H9 (cell line): ENCODE measurements at regions not wholly inside any gene's neighbourhood (a gene's known extent, or its start where the extent isn't known, plus 50 kb on each side); places are given as distances from the start of the nearest gene placed in this dataset.

Source experiments
- DNase-seq: peaks from one replicate; pipeline ENCODE4 v3.0.0-alpha.2; 2017
- H2AFZ ChIP-seq: one replicate; pipeline ENCODE4 v1.6.1; 2013; ENCODE audit warnings: mild to moderate bottlenecking, low read length, control low read depth, moderate library complexity
- H2AK5ac ChIP-seq: 2 replicates; pipeline ENCODE4 v1.6.1; 2013; ENCODE audit warnings: low read length, control low read depth, mixed read lengths; ENCODE audit not compliant: insufficient read length
- H2BK120ac ChIP-seq: one replicate; pipeline ENCODE4 v1.6.1; 2013; ENCODE audit warnings: low read depth, mild to moderate bottlenecking, low read length, control low read depth, inconsistent platforms; ENCODE audit not compliant: poor library complexity, severe bottlenecking
- H2BK12ac ChIP-seq: 2 replicates; pipeline ENCODE4 v1.6.1; 2013; ENCODE audit warnings: low read length, control low read depth, mixed read lengths, low read depth; ENCODE audit not compliant: insufficient read length
- H2BK15ac ChIP-seq: 2 replicates; pipeline ENCODE4 v1.6.1; 2013; ENCODE audit warnings: low read depth, low read length, control low read depth
- H2BK20ac ChIP-seq: one replicate; pipeline ENCODE4 v1.6.1; 2013; ENCODE audit warnings: low read depth, mild to moderate bottlenecking, low read length, control low read depth, inconsistent platforms; ENCODE audit not compliant: poor library complexity, severe bottlenecking
- H2BK5ac ChIP-seq: 2 replicates; pipeline ENCODE4 v1.6.1; 2013; ENCODE audit warnings: low read length, control low read depth, mixed read lengths; ENCODE audit not compliant: insufficient read length
- H3K14ac ChIP-seq: 2 replicates; pipeline ENCODE4 v1.6.1; 2013; ENCODE audit warnings: low read length, control low read depth; ENCODE audit not compliant: insufficient read depth
- H3K18ac ChIP-seq: 2 replicates; pipeline ENCODE4 v1.6.1; 2013; ENCODE audit warnings: low read depth, mild to moderate bottlenecking, mixed read lengths, low read length, control low read depth; ENCODE audit not compliant: insufficient read length
- H3K23ac ChIP-seq: 2 replicates; pipeline ENCODE4 v1.6.1; 2013; ENCODE audit warnings: low read length, control low read depth, mixed read lengths, low read depth; ENCODE audit not compliant: insufficient read length
- H3K23me2 ChIP-seq: 2 replicates; pipeline ENCODE4 v1.6.1; 2013; ENCODE audit warnings: low read depth, mild to moderate bottlenecking, mixed read lengths, low read length, control low read depth; ENCODE audit not compliant: insufficient read length, poor library complexity, severe bottlenecking
- H3K27ac ChIP-seq: 2 replicates; pipeline ENCODE4 v1.5.1; 2013; ENCODE audit warnings: low read length, control low read depth, mixed read lengths, low read depth; ENCODE audit not compliant: insufficient read length
- H3K27me3 ChIP-seq: 2 replicates; pipeline ENCODE4 v1.6.1; 2013; ENCODE audit warnings: low read length, control low read depth, inconsistent platforms; ENCODE audit not compliant: insufficient read depth
- H3K4ac ChIP-seq: 2 replicates; pipeline ENCODE4 v1.6.1; 2013; ENCODE audit warnings: low read depth, mild to moderate bottlenecking, control low read depth, inconsistent platforms, low read length, moderate library complexity
- H3K4me1 ChIP-seq: 2 replicates; pipeline ENCODE4 v1.6.1; 2013; ENCODE audit warnings: low read length, control low read depth, inconsistent platforms; ENCODE audit not compliant: insufficient read depth
- H3K4me2 ChIP-seq: 2 replicates; pipeline ENCODE4 v1.6.1; 2013; ENCODE audit warnings: low read length, control low read depth, mixed read lengths; ENCODE audit not compliant: insufficient read length, insufficient read depth
- H3K56ac ChIP-seq: 2 replicates; pipeline ENCODE4 v1.6.1; 2013; ENCODE audit warnings: low read depth, mild to moderate bottlenecking, mixed read lengths, low read length, control low read depth; ENCODE audit not compliant: insufficient read length
- H3K79me1 ChIP-seq: 2 replicates; pipeline ENCODE4 v1.6.1; 2013; ENCODE audit warnings: low read depth, mild to moderate bottlenecking, moderate library complexity, low read length, control low read depth, inconsistent platforms; ENCODE audit not compliant: insufficient read depth, poor library complexity, severe bottlenecking
- H3K79me2 ChIP-seq: 2 replicates; pipeline ENCODE4 v1.6.1; 2013; ENCODE audit warnings: low read length, control low read depth, inconsistent platforms; ENCODE audit not compliant: insufficient read depth
- H3K9ac ChIP-seq: 2 replicates; pipeline ENCODE4 v1.6.1; 2013; ENCODE audit warnings: low read length, control low read depth, mixed read lengths; ENCODE audit not compliant: insufficient read length; ENCODE audit errors: extremely low read depth
- H3K9me3 ChIP-seq: one replicate; pipeline ENCODE4 v1.6.1; 2013; ENCODE audit warnings: low read depth, low read length, inconsistent platforms; ENCODE audit not compliant: control insufficient read depth
- H3T11ph ChIP-seq: one replicate; pipeline ENCODE4 v1.6.1; 2013; ENCODE audit warnings: mild to moderate bottlenecking, low read length, control low read depth, inconsistent platforms
- H4K20me1 ChIP-seq: one replicate; pipeline ENCODE4 v1.6.1; 2013; ENCODE audit not compliant: control insufficient read depth, insufficient read length, insufficient read depth
- H4K5ac ChIP-seq: 2 replicates; pipeline ENCODE4 v1.6.1; 2013; ENCODE audit warnings: low read depth, mild to moderate bottlenecking, mixed read lengths, low read length, control low read depth; ENCODE audit not compliant: insufficient read length
- H4K8ac ChIP-seq: replicated peaks from 2 replicates; pipeline ENCODE4 v1.6.1; 2013; ENCODE audit warnings: low read length, control low read depth, mixed read lengths, low read depth; ENCODE audit not compliant: insufficient read length
- H4K91ac ChIP-seq: 2 replicates; pipeline ENCODE4 v1.6.1; 2013; ENCODE audit warnings: low read depth, mild to moderate bottlenecking, moderate library complexity, mixed read lengths, low read length, control low read depth; ENCODE audit not compliant: insufficient read length
- H3K27ac Mint-ChIP-seq, 3 experiments: 2 replicates in 2 of 3; 3 replicates in 1 of 3; pipeline ENCODE4 v1.8.0; 2020 to 2021; ENCODE audit warnings: mixed read lengths in 3 of 3, mild to moderate bottlenecking in 1 of 3, moderate library complexity in 1 of 3
- H3K27me3 Mint-ChIP-seq: 2 replicates; pipeline ENCODE4 v1.8.0; 2021; ENCODE audit warnings: low read depth, mild to moderate bottlenecking, moderate library complexity, mixed read lengths
- H3K36me3 Mint-ChIP-seq, 3 experiments: 2 replicates in 2 of 3; 3 replicates in 1 of 3; pipeline ENCODE4 v1.8.0; 2020 to 2021; ENCODE audit warnings: low read depth in 3 of 3, mixed read lengths in 3 of 3; ENCODE audit not compliant: insufficient read depth in 1 of 3
- H3K4me1 Mint-ChIP-seq, 2 experiments: 2 replicates each; pipeline ENCODE4 v1.8.0; 2020; ENCODE audit warnings: mixed read lengths in 2 of 2
- H3K4me3 Mint-ChIP-seq, 2 experiments: 2 replicates in 1 of 2; 3 replicates in 1 of 2; pipeline ENCODE4 v1.8.0; 2020 to 2021; ENCODE audit warnings: mild to moderate bottlenecking in 2 of 2, mixed read lengths in 2 of 2, moderate library complexity in 1 of 2
- H3K9me3 Mint-ChIP-seq, 2 experiments: 2 replicates in 1 of 2; 3 replicates in 1 of 2; pipeline ENCODE4 v1.8.0; 2020; ENCODE audit warnings: mild to moderate bottlenecking in 2 of 2, mixed read lengths in 2 of 2, moderate library complexity in 1 of 2
- CTCF ChIP-seq: fragments of 200-600 bp; sonication (generic); conservative IDR thresholded peaks from 3 replicates; pipeline ENCODE4 v1.8.0; 2021; ENCODE audit warnings: antibody characterized with exemption, mild to moderate bottlenecking
- WGBS: extraction: QIAGEN DNeasy Blood & Tissue Kit; methylation state at CpG from one replicate; pipeline ENCODE4 v1.1.7; 2013; ENCODE audit warnings: missing lambda C conversion rate, low lambda C conversion rate, mixed read lengths; ENCODE audit not compliant: insufficient read length; ENCODE audit errors: extremely low coverage; 5-methylcytosine and 5-hydroxymethylcytosine counted together

GRCh38 chr6:134389658-134390057 lies 71.7 kb upstream of the SGK1 start:
- Mint-ChIP-seq H3K4me1 (peaks cover 18 to 24% of the 10 kb centered on the region in 2 experiments), H3K9me3 (peaks cover 0 to 2% of the 10 kb centered on the region in 2 experiments; a peak in 1 of 5 replicates), H3K4me3 (no peak overlapping the region), H3K27ac (no peak overlapping the region), H3K27me3 (no peaks in the 10 kb centered on the region), H3K36me3 (no peaks in the 10 kb centered on the region)
- H2AK5ac ChIP-seq = no peak overlapping the region
- H3K23me2 ChIP-seq = no peaks in the 10 kb centered on the region
- H3K18ac ChIP-seq = no peak overlapping the region
- no peak overlapping the region for H3T11ph ChIP-seq
- no peak overlapping the region for H2BK15ac ChIP-seq
- no peak overlapping the region for H3K27ac ChIP-seq
- no peak overlapping the region for H3K4me2 ChIP-seq
- no peaks in the 10 kb centered on the region for H3K79me2 ChIP-seq
- H3K9me3 ChIP-seq = no peaks in the 10 kb centered on the region
- no peak overlapping the region for H3K4ac ChIP-seq
- no peak for TF ChIP-seq CTCF
- no peaks in the 10 kb centered on the region for H3K79me1 ChIP-seq
- H4K5ac ChIP-seq = no peak overlapping the region
- H3K56ac ChIP-seq = no peak overlapping the region
- no peak overlapping the region for H2BK120ac ChIP-seq
- no peak overlapping the region for H4K91ac ChIP-seq
- H2AFZ ChIP-seq = no peak overlapping the region
- DNase-seq = no peak
- H4K20me1 ChIP-seq = no peaks in the 10 kb centered on the region
- H3K4me1 ChIP-seq = peaks cover 7% of the 10 kb centered on the region
- H3K14ac ChIP-seq = no peak overlapping the region
- no CpG with 5 or more reads among the region's 3 CpGs for WGBS
- no peak overlapping the region for H2BK5ac ChIP-seq
- no peak overlapping the region for H2BK20ac ChIP-seq
- H3K27me3 ChIP-seq = no peaks in the 10 kb centered on the region
- no peak overlapping the region for H3K9ac ChIP-seq
- H4K8ac ChIP-seq = no peak overlapping the region
- no peak overlapping the region for H3K23ac ChIP-seq
- H2BK12ac ChIP-seq = no peak overlapping the region
